HG03439 (cell line): ENCODE measurements at regions not wholly inside any gene's neighbourhood (a gene's known extent, or its start where the extent isn't known, plus 50 kb on each side); places are given as distances from the start of the nearest gene placed in this dataset.
"Not testable (repeated sequence)": the region's sequence is repeated elsewhere in the genome, so short reads cannot be mapped to it uniquely, and the experiment has no call there.

ENCODE experiments used
- ATAC-seq: cut with Tn5 transposase; IDR thresholded peaks from one replicate; pipeline ENCODE4 v1.9.1; 2021; ENCODE audit warnings: mild to moderate bottlenecking, moderate library complexity; ENCODE audit not compliant: unreplicated experiment

DNA sequence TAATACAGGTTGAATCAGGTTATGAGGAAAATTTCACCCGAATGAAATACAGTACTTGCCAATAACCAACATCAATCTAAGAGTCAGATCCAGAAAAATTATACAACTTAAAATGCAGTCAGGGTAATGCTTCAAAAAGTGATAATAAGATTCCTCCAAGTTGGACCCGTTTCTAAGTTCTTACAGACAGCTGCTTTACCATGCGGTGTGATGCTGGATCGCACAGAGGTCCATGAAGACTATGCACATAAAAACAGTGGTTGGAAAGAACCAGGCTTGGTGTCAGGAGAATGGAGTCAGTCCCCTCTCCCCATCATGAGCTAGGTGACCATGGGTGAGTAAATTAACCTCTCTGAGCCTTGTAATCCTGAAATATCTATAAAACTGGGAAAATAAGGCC, 261.3 kb downstream of the QDPR start:
- no peak for ATAC-seq

GRCh38 chr4:17246656-17247055, 265.2 kb downstream of the QDPR start:
- ATAC-seq, result no peak

- no peak for ATAC-seq
Observed at GRCh38 chr4:17241835-17242234, 270.1 kb downstream of the QDPR start.

GRCh38 chr4:17238633-17239032, 273.3 kb downstream of the QDPR start:
- no peak for ATAC-seq

GRCh38 chr4:17236686-17237085, 275.2 kb downstream of the QDPR start:
- ATAC-seq, result no peak

DNA sequence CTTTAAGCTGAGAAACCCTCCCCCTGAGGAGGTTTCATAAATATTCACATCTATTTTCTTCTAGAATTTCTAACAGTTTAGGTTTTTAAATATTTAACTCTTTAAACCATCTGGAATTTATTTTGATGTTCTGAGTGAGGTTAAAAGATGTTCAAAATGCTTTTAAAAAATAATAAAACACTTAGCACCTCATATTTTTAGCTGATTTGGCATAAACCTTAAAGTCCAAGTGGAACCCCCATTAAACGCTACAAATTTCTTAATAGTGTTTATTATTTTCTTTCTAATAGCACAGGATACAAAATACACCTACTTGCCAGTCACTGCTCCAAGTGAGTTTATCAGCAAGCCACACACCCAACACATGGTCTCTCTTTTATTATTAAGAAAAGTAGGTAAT, 277.2 kb downstream of the QDPR start:
- ATAC-seq, result no peak

GRCh38 chr4:17232566-17233253, 279.2 kb downstream of the QDPR start:
- no peak for ATAC-seq

- ATAC-seq, result not testable (repeated sequence)
Observed at GRCh38 chr4:17231880-17232475, 279.9 kb downstream of the QDPR start.

DNA sequence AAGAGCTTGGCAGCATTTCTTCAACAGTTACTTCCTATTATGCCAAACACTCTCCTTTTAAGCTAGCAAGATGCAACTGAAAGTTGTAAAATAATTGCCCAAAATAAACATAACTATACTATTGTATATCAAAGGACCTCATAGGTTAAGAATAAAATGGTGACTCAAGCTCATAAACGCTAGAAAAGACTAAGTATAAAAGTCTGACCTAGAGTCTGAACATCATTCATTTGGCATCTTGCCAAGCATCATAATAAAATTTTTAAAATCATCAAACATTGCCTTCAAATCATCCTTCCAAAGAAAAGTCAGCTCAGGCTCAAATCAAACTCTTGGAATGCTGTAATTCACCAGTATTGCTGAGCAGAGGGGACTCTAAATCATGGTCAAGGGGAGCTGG, 281.2 kb downstream of the QDPR start:
- no peak for ATAC-seq

GRCh38 chr4:17220816-17221215, 291.1 kb downstream of the QDPR start:
- ATAC-seq, result no peak

- no peak for ATAC-seq
Observed at GRCh38 chr4:17218786-17219185, 293.1 kb downstream of the QDPR start.

GRCh38 chr4:17206829-17207801, 304.8 kb downstream of the QDPR start:
- no peak for ATAC-seq

DNA sequence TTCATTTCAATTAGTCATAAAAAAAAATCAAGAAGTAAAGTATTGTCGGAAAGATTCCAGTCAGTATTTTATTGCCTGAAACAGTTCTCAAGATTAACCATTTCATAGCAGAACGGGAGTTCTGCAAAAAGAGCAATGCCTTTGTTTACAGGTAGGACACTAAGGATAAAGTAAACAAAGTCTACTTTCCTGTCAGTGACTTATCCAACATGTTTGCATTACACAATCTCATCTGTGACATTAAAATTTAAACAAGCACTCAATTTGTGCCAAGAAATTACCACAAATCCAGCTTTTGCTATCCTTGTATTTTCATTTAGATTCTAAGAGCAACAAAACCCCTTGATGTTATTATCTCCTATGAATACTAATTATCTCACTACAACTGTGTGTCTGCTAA, 306.5 kb upstream of the LDB2 start:
- no peak for ATAC-seq

DNA sequence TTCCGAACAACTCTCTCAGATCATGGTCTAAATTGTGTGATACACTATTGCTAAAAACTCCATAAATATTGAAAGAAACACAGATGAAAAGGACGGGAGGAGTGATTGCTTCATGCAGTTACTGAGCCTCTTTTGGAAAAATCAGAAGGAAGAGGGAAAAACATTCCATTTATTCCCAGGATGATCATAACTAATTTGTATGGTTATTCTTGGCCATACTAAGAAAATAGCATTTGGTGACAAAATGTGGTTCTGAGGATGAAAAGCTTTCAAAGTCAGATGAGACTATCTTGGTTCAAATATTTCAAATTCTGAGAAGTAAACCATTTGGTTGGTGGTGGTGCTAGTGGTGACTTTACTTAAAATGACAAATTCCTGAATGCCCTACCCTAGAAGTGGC, 305.4 kb upstream of the LDB2 start:
- no peak for ATAC-seq

DNA sequence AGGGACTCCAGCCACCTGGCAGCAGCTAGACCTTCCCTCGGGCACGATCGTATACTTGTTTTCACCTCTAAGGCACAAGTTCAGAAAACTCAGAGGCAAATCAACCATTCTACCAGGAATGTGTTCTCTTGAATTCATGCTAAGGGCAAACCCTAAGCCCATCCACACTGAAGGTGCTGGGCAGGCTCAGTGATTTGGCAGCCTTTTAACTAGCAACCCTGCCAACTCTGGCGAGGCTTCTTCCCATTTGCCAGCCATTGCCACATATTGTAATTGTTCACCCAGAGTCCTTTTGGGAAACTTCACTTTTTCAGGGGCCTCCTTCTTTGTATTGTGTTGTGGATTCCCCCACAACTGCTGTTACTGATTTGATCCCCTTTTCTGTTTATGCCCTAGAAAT, 298.6 kb upstream of the LDB2 start:
- no peak for ATAC-seq

- no peak for ATAC-seq
Observed at GRCh38 chr4:17195461-17196275, 297.2 kb upstream of the LDB2 start.

- no peak for ATAC-seq
Observed at GRCh38 chr4:17194586-17194985, 296.1 kb upstream of the LDB2 start.

DNA sequence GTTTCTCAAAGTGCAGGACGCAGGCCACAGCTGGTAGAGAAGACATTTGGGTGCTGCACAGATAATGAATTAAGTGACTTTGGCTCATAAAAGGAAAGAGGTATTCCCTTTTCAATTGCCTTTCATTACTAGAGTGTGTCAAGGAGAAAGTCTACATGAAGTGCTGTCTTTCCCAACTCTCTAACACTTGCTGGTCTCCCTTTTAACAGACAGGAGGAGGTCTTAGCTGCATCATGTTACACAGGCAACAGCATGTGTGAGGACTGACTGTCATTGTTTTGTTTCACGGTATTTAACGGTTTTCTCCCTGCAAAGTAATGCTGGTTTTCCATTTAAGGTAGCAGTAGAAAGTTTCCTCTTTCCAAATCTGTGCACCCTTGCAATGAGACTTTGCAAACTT, 291.3 kb upstream of the LDB2 start:
- ATAC-seq, result no peak

DNA sequence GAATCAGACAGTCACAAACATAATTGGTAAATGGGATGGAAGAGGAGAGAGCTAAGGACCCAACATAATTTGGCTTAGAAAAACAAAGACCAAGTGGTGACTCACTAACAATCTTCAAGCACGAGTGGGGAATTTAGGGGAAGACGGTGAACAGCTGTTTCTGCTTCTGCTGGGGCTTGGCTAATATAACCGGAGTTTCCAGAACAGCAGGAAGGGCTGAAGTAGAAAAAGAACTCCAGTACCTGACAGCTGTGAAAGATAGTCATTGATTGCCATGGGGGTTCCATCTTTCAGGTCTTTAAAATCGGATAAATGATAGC, 290.9 kb upstream of the LDB2 start:
- no peak for ATAC-seq

GRCh38 chr4:17188547-17189400, 290.3 kb upstream of the LDB2 start:
- no peak for ATAC-seq
